NCI-H1417 (cell line): ENCODE measurements at regions not wholly inside any gene's neighbourhood (a gene's known extent, or its start where the extent isn't known, plus 50 kb on each side); places are given as distances from the start of the nearest gene placed in this dataset.

ENCODE experiments used
- DNase-seq, 3 experiments: peaks; one replicate each; lab custom pipeline; 2025; lab: John Stamatoyannopoulos, UW

DNA sequence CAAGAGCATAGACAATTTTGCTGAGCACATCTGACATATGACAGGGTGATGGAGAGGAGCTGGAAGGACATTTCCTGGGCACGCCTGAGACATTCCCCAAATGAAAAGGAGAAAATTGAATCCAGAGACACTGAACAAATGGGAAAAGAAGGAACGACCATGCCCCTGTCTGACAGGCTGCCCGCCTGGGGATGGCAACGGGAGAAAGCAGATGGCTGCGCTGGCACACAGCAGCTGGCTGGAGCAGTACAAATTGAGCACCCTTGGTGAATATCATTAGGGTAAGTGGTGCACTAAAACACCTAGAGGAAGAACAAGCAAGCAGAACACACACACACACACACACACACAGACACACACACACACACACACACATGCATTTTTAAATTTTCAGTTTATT, 174.3 kb upstream of the DUSP10 start:
- DNase-seq, result peak in 1 of 3 experiments; percentile 6

DNA sequence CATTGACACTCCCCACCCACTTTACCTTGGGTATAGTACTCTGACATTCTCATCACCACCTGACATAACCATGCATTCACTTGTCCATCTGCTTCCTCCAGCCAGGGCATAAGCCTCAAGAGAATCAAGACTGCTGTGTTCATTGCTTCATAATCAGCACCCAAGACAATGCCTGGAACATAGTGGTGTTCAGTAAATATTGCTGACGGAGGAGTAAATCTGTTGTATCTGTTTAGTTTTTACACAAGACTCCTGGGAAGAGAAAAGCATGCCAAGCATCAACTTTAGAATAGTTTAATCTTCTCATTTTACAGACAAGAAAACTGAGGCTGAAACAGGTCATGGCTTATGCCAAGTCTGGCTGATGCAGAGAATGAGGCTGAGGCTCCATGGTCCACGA, 173.9 kb upstream of the DUSP10 start:
- no peak for DNase-seq

DNA sequence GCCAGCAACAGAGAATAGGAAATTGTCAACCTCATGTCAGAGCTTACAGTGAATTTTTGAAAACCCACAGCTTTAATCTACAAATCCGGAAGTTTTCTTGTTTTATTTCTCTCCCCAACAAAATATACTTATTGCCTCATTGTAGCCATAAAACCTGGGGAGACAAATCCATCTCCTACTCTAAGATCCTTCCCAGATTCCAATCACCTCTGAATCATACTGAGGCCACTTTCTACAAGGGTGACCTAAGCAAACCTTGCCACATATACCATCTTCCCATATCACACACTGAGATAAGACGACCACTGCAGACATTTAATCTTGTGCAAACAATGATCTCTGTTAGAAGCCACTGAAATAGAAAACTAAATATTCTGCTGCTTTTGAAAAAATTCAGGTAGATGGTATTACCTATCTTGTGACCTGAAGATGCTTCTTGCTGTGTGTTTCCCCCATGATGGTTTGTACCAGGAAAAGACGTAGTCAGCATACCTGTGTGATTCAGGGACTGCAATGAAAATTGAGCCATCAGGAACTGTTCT, 171.5 kb upstream of the DUSP10 start:
- DNase-seq, result no peak

DNA sequence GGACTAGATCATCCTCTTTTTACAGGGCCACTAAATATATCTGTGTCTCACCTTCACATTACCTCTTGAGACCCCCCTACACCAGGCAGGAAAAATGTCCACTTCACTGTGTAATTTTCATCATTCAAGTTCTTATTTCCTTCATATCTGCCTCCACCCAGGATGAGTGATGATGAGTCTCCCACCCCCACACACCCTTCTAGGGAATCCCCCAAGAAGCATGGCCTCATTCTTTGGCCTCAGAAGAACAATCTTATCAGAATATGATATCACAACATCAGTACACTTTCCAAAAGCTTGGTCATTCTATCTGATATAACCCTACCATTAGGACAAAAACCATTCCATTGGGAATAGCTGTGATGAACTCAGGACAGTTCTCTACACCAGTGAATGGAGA, 170.3 kb upstream of the DUSP10 start:
- no peak for DNase-seq

DNA sequence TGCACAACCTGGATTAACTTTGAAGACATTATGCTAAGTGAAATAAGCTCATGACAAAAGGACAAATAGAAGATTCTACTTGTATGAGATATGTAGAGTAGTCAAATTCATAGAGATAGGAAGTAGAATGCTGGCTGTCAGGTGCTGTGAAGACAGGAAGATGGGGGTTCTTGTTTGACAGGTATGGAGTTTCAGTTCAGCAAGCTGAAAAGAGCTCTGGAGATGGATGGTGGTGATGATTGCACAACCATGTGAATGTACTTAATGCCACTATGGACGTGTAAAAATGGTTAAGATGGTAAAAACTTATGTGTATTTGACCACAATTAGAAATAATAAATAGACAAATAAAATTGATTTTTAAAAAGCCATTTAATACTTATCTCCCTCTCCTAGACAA, 169.8 kb upstream of the DUSP10 start:
- DNase-seq, result no peak

DNA sequence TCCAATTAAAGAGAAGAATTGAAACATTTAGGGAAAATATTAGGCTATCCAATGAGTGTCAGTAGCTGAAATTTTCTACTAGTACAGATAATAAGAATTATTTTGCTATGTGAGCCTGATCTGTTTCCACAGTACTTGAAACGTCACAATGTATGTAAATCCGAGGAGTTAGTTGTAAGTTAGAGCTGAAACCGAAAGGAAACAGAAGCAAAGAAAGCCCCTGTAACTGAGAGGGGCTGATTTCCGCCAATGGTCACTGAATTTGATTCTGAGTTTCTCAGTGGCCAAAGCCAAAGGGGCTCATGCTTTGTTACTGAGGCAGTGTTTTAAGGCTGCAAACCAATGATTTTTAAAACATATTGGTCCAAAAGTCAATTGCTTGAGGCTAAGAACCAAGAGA, 168.3 kb upstream of the DUSP10 start:
- no peak for DNase-seq

DNA sequence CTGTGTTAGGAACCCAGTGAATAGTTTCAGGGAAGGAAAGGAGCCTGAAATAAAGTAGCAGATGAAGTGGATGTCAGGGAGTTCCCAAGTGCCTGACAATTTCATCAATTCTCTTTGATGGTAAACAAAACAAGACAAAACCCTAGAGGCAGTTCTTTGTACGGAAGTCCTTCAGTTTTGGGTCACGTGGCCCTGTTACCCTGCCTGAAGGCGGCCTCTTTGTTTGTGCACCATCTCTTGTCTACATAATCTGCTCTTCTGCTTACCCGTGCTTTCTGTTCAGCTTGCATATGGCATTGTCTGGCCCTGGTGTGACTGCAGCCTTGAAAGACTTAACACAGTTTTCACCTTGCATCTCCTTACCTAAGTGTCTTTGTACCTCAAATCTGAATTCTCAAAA, 166.7 kb upstream of the DUSP10 start:
- peak in 2 of 3 experiments; percentile 32 to 35 for DNase-seq

DNA sequence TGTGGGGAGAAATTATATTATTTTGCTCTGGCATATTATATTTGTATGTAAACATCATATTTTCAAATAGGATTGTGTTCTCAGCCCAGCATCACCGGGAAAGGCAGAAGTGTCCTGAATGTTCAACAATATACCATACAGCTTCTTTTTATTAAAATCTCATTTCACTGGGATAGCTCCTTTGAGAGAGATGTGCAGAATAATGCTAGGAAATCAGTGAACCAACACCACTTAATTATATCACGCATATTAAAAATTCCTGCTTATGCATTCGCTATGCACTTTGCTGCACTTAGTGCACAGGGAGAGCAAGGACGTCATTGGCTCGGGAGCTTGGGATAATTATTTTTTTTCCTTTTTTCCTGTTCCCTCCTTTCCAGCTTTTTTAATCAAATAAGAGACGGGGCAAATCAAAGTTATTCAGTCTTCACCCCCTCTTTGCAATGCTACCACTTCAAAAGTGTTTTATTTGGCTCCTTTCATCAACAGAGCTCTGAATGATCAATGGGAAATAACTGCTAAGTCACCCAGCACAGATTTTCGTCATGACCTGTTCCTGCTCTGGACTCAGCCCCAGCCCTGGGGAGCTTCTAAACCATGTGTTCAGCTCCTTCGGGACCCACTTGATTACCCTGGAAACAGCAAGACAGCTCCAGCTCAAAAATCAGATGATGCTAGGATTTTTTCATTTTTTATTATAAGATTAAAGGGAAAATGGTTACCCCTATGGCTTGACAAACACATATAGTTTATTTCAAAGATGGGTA, 165.5 kb upstream of the DUSP10 start:
- no peak for DNase-seq

DNA sequence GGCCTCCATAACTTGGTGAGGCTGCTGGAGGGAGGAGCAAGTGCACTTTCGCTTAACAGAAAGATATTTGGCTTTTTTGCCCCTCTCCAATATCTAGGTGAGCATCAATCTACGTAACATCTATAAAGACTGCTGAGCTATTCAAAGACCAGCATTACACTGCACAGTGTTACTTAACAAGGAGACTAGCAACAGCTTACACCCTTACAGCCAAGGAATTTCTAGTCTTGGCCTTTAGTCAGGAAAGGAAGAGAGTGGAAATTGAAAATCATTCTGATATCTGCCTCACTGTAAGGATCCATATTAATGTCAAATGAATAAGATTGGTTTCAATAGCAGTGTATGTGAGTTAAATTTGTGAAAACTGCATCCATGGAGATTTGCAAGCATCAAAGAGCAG, 163.9 kb upstream of the DUSP10 start:
- DNase-seq, result no peak

DNA sequence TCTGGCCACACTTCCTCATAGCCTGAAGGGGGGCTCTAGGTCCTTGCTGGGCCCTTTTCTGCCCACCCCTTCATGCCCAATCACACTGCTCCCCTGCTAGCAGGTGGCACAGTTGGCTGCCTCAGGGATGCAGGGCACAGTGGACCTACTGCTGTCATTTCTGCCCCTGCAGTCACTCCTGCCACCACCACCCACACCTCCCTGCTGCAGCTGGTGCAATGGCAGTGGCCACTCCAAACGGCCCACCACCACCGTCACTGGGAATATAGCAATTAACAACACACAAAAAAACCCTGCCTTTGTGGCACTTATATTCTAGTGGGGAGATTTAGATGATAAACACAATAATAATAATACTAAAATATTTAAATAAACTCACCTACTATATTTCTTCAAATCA, 162.4 kb upstream of the DUSP10 start:
- no peak for DNase-seq

DNA sequence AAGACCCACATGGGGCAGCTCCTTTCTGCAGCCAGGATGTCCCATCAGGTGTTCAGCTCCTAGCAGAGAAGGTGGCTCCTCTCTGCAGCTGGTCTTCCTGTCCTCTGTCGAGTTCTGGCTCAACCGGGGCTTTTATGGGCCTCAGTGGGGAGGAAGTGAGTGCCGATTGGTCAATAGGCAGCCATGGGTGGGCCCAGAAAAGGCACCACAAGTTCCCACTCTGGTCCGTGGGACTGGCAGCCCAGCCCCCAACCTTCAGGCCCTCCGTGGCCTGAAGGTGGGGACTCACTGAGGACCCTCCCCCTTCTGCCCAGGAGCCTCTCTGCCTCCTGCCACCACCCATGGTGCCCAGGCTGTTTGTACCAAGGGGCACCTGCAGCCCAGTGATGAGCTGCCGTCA, 161.7 kb upstream of the DUSP10 start:
- no peak for DNase-seq

DNA sequence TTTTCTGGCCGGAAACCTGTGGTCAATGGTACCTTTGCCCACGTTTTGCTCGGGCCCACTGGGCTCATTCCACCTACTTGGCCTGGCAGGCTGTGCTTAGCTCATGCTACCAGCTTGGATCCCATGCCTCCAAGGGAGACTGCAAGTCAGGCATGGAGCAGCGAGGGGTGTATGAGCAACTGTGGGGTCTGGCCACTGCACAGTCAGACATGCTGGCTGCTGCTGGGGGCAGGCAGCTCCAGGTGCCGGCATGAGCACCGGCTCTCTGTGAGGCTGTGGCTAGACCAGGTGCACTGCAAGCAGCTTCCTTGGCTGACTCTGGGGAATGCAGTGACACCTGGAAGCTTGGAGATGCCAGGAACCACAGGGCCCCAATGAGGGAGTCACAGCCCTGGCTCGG, 161.1 kb upstream of the DUSP10 start:
- no peak for DNase-seq

DNA sequence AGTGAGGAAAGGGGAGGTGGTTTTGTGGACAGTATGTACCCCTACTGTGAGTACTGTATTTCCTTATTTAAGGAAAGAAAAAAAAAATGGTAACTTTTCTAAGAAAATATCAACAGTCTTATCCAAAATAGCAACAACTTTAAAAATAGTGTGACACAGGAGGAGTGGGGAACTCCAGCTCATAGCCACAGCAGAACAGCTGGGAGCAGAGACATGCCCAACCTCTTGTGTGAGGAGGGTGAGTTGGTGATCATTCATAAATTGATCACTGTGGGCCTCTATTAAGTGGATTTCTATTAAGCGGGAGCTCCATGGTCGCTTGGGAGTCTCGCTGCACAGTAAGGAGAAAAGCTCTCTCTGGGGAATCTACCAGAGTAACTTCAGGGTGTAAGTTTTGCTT, 158.8 kb upstream of the DUSP10 start:
- no peak for DNase-seq

DNA sequence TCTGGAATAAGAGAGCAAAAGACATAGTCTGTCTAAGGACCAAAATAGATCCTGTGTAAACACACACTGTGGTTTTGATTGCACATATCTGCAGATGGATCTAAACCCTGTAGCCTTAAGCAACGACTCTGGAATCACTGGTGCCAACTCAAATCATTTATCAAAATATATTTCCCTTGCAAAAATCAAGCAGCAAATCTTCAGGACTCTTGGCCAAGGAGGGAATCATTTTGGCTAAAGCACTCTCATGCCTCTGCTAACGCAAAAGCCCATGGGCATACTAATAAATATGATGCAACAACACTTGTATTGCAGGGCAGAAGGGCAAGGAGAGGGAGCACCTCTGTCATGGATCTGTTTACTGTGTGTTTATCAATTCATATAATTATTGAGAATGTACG, 155.4 kb upstream of the DUSP10 start:
- DNase-seq, result peak in 2 of 3 experiments; percentile 13 to 44

DNA sequence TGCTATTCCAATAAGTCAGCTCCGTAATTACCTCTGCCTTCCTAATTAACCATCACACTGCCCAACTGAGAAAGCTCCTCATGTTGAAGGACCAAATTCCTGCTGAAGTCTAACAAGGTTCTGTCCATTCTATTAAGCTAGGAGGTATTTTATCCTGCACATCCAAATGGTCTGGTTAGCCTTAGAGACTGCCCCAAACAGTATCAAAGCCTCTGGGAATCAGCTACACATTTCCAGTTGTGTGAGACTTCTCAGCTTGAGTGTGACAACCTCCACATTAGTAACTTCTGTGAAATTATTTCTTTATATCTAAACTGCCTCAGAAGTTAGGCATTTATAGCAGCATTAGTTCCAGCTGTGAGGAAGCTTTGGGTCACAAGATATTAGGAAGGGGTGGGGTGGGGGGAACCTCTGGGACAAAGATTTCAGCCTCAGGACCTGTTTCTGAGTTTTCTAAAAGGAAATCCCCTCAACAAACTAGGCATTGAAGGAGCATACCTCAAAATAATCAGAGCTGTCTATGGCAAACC, 150.5 kb upstream of the DUSP10 start:
- no peak for DNase-seq

DNA sequence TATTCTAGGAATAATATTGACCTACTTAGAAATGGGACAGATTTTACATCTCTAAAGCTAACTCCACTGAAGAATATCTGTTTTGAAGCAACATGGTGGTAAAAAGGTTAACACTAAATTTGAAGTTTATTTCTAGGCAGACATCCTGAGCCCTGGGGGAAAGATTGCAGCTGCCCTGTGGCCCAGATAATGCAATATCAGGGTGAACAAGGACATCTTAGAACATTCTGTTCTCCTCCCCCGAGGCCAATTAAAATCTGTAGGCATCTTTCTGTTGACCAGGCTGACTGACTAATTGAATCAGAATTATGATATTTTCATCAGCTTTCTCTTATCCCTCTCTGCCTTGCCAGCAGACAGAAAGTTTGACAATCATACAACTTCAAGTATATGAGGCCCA, 149.8 kb upstream of the DUSP10 start:
- no peak for DNase-seq

DNA sequence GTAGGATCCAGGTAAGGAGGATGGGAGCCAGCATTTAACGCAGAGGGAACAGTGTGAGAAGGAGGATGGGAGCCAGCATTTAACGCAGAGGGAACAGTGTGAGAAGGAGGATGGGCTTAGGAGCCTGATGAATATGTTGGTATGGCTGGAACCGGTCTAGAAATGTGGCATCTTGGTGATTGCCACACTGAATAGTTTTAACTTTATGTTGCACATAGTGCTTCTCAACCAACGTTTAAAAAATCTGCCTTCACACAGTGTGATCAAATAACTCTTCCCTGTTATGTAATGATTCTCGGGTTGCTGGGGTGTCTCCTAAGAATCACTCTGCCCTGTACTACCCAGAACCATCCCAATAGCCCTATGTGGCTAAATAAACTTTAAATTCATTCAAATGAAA, 146.9 kb upstream of the DUSP10 start:
- DNase-seq, result no peak

DNA sequence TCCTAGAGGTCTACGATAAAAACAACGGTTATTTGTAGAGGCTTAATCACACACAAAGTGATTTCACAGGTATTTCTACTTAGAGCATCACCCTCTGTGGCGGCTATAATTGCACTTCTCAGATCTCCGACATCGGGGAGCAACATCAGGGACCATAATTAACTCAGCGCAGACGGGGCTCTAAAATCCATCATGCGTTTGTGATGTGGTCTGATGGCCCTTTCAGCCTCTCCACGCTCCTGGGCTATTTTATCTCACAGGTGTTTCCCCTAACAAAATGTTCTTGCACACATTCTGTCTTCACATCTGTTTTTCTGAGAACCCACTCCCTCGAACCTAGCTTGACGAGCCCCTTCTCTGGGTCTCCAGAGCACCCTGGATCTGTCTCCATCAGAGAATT, 146.3 kb upstream of the DUSP10 start:
- peak in 2 of 3 experiments; percentile 15 to 72 for DNase-seq

DNA sequence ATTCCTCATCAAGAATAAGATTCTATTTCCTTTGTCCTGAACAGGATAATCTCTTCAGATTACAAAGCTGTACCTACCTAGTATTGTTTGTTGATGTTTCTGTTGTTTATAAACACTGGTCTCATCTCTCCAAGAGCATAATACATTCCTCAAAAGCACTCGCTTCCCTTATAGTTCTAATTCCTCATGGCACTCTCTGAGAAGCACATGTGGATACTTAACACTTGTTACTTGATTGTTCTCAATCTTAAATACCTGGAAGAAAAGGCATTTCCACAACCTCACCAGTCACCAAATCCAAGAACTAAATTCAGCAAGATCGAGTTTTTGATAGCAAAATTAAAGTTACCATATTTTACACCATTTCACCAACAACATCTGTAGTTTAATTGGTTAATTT, 145.9 kb upstream of the DUSP10 start:
- no peak for DNase-seq

DNA sequence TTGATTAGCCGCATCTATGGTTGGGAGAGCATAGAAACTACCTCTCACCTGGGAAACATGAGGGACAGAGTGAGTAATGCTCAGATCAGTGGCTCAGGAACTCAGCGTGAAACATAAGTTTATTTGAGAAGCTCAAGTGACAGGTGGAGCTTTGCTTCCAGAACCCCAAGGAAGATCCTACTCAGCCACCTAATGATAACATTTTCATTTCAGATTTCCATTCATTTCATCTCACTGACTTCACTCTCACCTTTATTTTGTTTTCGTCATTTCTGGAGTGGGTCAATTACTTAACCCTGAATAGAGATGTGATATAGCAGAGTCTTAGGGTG, 145.5 kb upstream of the DUSP10 start:
- no peak for DNase-seq

DNA sequence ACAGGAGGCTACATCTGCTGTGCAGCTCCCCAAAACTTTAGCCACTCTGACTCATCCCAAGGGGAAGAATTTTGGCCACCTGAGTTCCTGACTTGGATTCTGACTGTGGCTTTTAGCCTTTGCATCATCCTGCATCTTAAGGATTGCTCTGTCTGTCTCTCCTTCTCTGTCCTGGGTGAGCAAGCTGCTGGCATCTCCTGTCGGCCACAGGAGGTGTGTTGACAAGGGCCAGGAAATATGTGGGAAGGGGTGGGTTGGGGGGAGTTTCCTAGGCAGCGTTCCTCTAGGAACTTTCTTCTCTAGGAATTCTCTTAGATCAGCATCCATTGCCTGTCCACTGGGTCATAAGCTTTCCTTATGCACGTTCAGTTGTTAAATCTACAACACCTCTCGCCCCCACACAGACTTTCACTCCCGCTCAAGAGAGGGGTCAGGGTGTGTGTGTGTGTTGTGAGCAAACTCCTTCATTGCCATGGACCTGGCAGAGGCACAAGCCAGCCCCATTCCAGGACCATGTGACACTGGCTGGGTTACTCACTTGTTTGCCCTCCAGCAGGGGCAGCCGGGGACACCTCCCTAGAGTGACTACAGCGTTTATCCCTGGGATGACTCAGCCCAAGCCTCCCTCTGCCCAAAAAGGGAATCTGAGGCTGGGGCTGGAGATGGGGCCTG, 145.0 kb upstream of the DUSP10 start:
- DNase-seq, result no peak

DNA sequence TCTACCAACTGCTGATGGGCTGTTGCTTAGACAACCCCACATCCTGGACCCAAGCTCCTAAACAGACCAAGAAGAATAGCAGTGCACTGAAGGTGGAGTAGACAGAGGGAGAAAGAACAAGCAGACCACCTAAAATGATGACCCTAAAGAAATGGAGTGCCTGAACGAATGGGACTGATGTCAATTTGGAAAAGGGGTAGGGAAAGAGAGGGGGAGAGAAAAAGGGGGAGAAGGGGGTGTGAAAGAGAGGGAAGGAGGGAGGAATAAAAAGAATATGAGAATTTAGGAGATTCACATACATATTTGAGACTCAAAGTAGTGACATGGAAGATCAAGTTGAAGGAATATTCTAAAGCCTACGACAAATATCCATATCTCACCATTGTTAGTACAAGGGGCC, 144.4 kb upstream of the DUSP10 start:
- no peak for DNase-seq

DNA sequence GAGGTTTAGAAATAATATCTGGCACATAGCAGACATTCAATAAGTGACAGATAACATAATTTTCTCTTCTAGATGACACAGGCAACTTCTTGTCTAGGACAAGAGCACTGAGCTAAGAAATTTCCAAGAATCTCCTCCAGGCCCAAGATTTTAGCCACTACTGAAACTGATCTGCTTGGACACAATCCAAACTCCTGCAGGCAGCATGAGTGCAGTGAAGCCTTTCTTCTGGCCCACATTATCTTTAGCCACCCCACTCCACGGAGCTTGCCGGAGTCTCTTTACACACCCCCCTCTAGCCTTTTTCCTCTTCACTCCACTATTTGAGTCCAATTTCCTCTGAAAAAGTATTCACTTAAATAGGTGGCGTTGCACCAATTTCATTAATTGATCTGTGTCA, 142.9 kb upstream of the DUSP10 start:
- no peak for DNase-seq
